AG04450 (cell line): ENCODE measurements at regions not wholly inside any gene's neighbourhood (a gene's known extent, or its start where the extent isn't known, plus 50 kb on each side); places are given as distances from the start of the nearest gene placed in this dataset.

Experiments
- CTCF ChIA-PET: fragments of 300-600, 350-600 bp; formaldehyde crosslinking; extraction: SDS; loops from one replicate; lab custom pipeline; 2022; ENCODE audit warnings: antibody characterized with exemption, inconsistent platforms; lab: Charles Lee
- POLR2A ChIA-PET: fragments of 350-600 bp; formaldehyde crosslinking; extraction: SDS; loops from one replicate; lab custom pipeline; 2021; ENCODE audit warnings: antibody characterized with exemption, inconsistent platforms; lab: Yijun Ruan, JAX
- DNase-seq: peaks from one replicate; pipeline ENCODE4 v3.0.0-alpha.2; 2011; ENCODE audit warnings: low read depth, low spot score
- H3K27ac ChIP-seq: one replicate; pipeline ENCODE4 v1.5.1; 2012; ENCODE audit warnings: low read depth, low read length, control low read depth
- H3K27me3 ChIP-seq: one replicate; pipeline ENCODE4 v1.6.0; 2012; ENCODE audit warnings: low read length; ENCODE audit not compliant: control insufficient read depth, insufficient read depth
- H3K4me3 ChIP-seq: 2 replicates; pipeline ENCODE4 v1.5.1; 2011; ENCODE audit warnings: mild to moderate bottlenecking, low read depth, low read length, control low read depth
- H3K9me3 ChIP-seq: 2 replicates; pipeline ENCODE4 v1.5.1; 2012; ENCODE audit warnings: low read length; ENCODE audit not compliant: control insufficient read depth, insufficient read depth
- CTCF ChIP-seq: IDR thresholded peaks from 2 replicates; pipeline ENCODE4 v1.5.1; 2011; ENCODE audit warnings: low read depth, low read length, control low read depth, inconsistent platforms

GRCh38 chr2:195021711-195022507 lies 635.1 kb upstream of the SLC39A10 start:
- CTCF ChIA-PET: no interaction called here
- Histone ChIP-seq H3K4me3 (no peak overlapping the region), H3K27me3 (no peaks in the 10 kb centered on the region), H3K9me3 (no peaks in the 10 kb centered on the region), H3K27ac (no peak overlapping the region)
- no peak for TF ChIP-seq CTCF
- POLR2A ChIA-PET: interaction anchor here (1.0 kb wide), 1 partner anchor 635 kb away, joined by 3 read pairs; no protein-coding TSS in a partner anchor
- DNase-seq: no peak

- H3K27ac ChIP-seq: no peak overlapping the region
- POLR2A ChIA-PET: no interaction called here
- no peak for TF ChIP-seq CTCF
- DNase-seq: no peak
- no peaks in the 10 kb centered on the region for H3K9me3 ChIP-seq
- CTCF ChIA-PET: interaction anchor here (1.0 kb wide), 1 partner anchor 26 kb away, joined by 3 read pairs; no protein-coding TSS in a partner anchor
- no peak overlapping the region for H3K4me3 ChIP-seq
- H3K27me3 ChIP-seq: no peaks in the 10 kb centered on the region
These were observed 638.6 kb upstream of the SLC39A10 start for GRCh38 chr2:195018462-195018861.

GRCh38 chr2:195017890-195018289 lies 639.1 kb upstream of the SLC39A10 start:
- Histone ChIP-seq H3K4me3 (no peak overlapping the region), H3K9me3 (no peaks in the 10 kb centered on the region), H3K27ac (no peak overlapping the region), H3K27me3 (no peaks in the 10 kb centered on the region)
- ChIA-PET POLR2A (no interaction called here), CTCF (interaction anchor here (1.0 kb wide), 1 partner anchor 25 kb away, joined by 3 read pairs; no protein-coding TSS in a partner anchor)
- no peak for DNase-seq
- no peak for TF ChIP-seq CTCF

- ChIA-PET CTCF (no interaction called here), POLR2A (no interaction called here)
- DNase-seq: no peak
- Histone ChIP-seq H3K9me3 (no peaks in the 10 kb centered on the region), H3K27me3 (no peaks in the 10 kb centered on the region), H3K27ac (no peak overlapping the region), H3K4me3 (no peak overlapping the region)
- TF ChIP-seq CTCF: no peak
These were observed 640.2 kb upstream of the SLC39A10 start for GRCh38 chr2:195016841-195017240.

- no peaks in the 10 kb centered on the region for H3K27me3 ChIP-seq
- H3K9me3 ChIP-seq: no peaks in the 10 kb centered on the region
- DNase-seq: no peak
- CTCF ChIA-PET: no interaction called here
- H3K27ac ChIP-seq: no peak overlapping the region
- TF ChIP-seq CTCF: no peak
- POLR2A ChIA-PET: no interaction called here
- H3K4me3 ChIP-seq: no peak overlapping the region
These were observed 647.8 kb upstream of the SLC39A10 start for GRCh38 chr2:195009202-195009601.
